Caco-2 (cell line): ENCODE measurements at regions not wholly inside any gene's neighbourhood (a gene's known extent, or its start where the extent isn't known, plus 50 kb on each side); places are given as distances from the start of the nearest gene placed in this dataset.

Source experiments
- BruUV-seq: library from RNA; stranded (reverse); fragments of 400-500 nt; replicated peaks from 2 replicates; lab custom pipeline; 2021; lab: Mats Ljungman, UMichigan
- CTCF ChIA-PET: fragments of 300-600 bp; sonication (Branson Sonifier 250); formaldehyde crosslinking; loops from one replicate; lab custom pipeline; 2022; ENCODE audit warnings: antibody characterized with exemption; lab: Charles Lee
- POLR2A ChIA-PET: fragments of 300-600 bp; sonication (Branson Sonifier 250); formaldehyde crosslinking; loops from one replicate; lab custom pipeline; 2022; ENCODE audit warnings: antibody characterized with exemption; lab: Charles Lee
- DNase-seq, 2 experiments: peaks; one replicate each; pipeline versions ENCODE4 v3.0.0 to v3.0.0-alpha.2; 2020 to 2022
- H3K27me3 ChIP-seq: replicated peaks from 2 replicates; pipeline ENCODE4 v1.6.0; 2011; ENCODE audit warnings: low read length; ENCODE audit not compliant: control insufficient read depth, insufficient read depth
- H3K36me3 ChIP-seq: 2 replicates; pipeline ENCODE4 v1.5.1; 2011; ENCODE audit warnings: low read length; ENCODE audit not compliant: control insufficient read depth, insufficient read depth
- H3K4me1 ChIP-seq: fragments of 250-450 bp; sonication (Bioruptor Pico); 2 replicates; pipeline ENCODE4 v1.5.1; 2020; ENCODE audit warnings: mild to moderate bottlenecking
- H3K4me3 ChIP-seq: 2 replicates; pipeline ENCODE4 v1.5.1; 2011; ENCODE audit warnings: low read depth, mild to moderate bottlenecking, control low read depth, low read length
- H3K9me3 ChIP-seq: fragments of 250-450 bp; sonication (Bioruptor Pico); 2 replicates; pipeline ENCODE4 v1.5.1; 2020; ENCODE audit warnings: mild to moderate bottlenecking, moderate library complexity
- H3K27ac Mint-ChIP-seq: one replicate; pipeline ENCODE4 v1.8.0; 2022; ENCODE audit warnings: mixed read lengths; ENCODE audit not compliant: unreplicated experiment
- H3K27me3 Mint-ChIP-seq: one replicate; pipeline ENCODE4 v1.8.0; 2022; ENCODE audit warnings: mixed read lengths; ENCODE audit not compliant: insufficient read depth, unreplicated experiment
- H3K36me3 Mint-ChIP-seq: one replicate; pipeline ENCODE4 v1.8.0; 2022; ENCODE audit warnings: mild to moderate bottlenecking, mixed read lengths; ENCODE audit not compliant: insufficient read depth, unreplicated experiment
- H3K4me1 Mint-ChIP-seq: one replicate; pipeline ENCODE4 v1.8.0; 2022; ENCODE audit warnings: low read depth, mixed read lengths; ENCODE audit not compliant: unreplicated experiment
- H3K4me3 Mint-ChIP-seq: one replicate; pipeline ENCODE4 v1.8.0; 2022; ENCODE audit warnings: mild to moderate bottlenecking, moderate library complexity, mixed read lengths; ENCODE audit not compliant: unreplicated experiment
- H3K9me3 Mint-ChIP-seq: one replicate; pipeline ENCODE4 v1.8.0; 2022; ENCODE audit warnings: mixed read lengths; ENCODE audit not compliant: unreplicated experiment
- intact Hi-C: fragments of 100-400 bp; cut with micrococcal nuclease; formaldehyde crosslinking; loops from one replicate; pipeline ENCODE4 v1.10.0; 2022; ENCODE audit not compliant: unreplicated experiment
- TF ChIP-seq, protein P1 (sequence below), 2 experiments: fragments of 200-600 bp in 1 of 2; IDR thresholded peaks; 1 replicate in 1 of 2; 2 replicates in 1 of 2; pipeline versions ENCODE4 v1.5.1 to v1.8.0; 2011 to 2022; ENCODE audit warnings: antibody characterized with exemption in 1 of 2, control low read depth in 1 of 2, inconsistent platforms in 1 of 2, low read depth in 1 of 2, low read length in 1 of 2, mild to moderate bottlenecking in 1 of 2, moderate library complexity in 1 of 2; ENCODE audit not compliant: insufficient read depth in 1 of 2, severe bottlenecking in 1 of 2, unreplicated experiment in 1 of 2

DNA sequence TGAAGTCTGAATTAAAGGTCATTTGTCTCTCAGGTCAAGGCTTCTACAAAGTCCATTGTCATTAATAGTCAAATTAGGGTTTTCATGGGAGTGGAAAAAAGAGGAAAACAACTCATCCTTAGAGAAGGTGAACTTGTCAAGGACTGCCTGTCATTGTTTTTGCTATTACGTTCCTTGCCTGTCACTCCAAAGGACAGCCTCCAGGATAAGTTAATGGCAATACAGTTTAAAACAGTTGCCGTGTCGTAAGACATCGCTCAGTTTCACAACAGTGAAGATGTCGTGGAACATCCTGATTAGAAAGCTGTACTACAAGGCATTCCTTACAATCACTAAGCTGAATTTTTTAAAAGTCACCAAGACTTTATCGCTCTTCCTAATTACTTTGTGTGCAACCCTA, 466.8 kb upstream of the SMIM31 start:
- ChIA-PET CTCF (no interaction called here), POLR2A (no interaction called here)
- BruUV-seq: no TSS peak
- H3K9me3 Mint-ChIP-seq: no peaks in the 10 kb centered on the region
- no peaks in the 10 kb centered on the region for H3K9me3 ChIP-seq
- no peaks in the 10 kb centered on the region for H3K27me3 ChIP-seq
- no peak overlapping the region for H3K27ac Mint-ChIP-seq
- DNase-seq: no peak
- TF ChIP-seq, protein P1, sequence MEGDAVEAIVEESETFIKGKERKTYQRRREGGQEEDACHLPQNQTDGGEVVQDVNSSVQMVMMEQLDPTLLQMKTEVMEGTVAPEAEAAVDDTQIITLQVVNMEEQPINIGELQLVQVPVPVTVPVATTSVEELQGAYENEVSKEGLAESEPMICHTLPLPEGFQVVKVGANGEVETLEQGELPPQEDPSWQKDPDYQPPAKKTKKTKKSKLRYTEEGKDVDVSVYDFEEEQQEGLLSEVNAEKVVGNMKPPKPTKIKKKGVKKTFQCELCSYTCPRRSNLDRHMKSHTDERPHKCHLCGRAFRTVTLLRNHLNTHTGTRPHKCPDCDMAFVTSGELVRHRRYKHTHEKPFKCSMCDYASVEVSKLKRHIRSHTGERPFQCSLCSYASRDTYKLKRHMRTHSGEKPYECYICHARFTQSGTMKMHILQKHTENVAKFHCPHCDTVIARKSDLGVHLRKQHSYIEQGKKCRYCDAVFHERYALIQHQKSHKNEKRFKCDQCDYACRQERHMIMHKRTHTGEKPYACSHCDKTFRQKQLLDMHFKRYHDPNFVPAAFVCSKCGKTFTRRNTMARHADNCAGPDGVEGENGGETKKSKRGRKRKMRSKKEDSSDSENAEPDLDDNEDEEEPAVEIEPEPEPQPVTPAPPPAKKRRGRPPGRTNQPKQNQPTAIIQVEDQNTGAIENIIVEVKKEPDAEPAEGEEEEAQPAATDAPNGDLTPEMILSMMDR (IDR thresholded peaks at IDR 0.05; ENCODE audit: insufficient read depth in 1 of 2, low read depth in 1 of 2, low read length in 1 of 2, severe bottlenecking in 1 of 2, unreplicated experiment in 1 of 2): no peak
- peaks cover 3% of the 10 kb centered on the region for H3K27me3 Mint-ChIP-seq
- H3K4me1 ChIP-seq: no peaks in the 10 kb centered on the region
- intact Hi-C loops: no loop called here
- no peaks in the 10 kb centered on the region for H3K36me3 Mint-ChIP-seq
- no peak overlapping the region for H3K4me3 ChIP-seq
- no peaks in the 10 kb centered on the region for H3K4me1 Mint-ChIP-seq
- no peak overlapping the region for H3K4me3 Mint-ChIP-seq
- H3K36me3 ChIP-seq: no peaks in the 10 kb centered on the region

DNA sequence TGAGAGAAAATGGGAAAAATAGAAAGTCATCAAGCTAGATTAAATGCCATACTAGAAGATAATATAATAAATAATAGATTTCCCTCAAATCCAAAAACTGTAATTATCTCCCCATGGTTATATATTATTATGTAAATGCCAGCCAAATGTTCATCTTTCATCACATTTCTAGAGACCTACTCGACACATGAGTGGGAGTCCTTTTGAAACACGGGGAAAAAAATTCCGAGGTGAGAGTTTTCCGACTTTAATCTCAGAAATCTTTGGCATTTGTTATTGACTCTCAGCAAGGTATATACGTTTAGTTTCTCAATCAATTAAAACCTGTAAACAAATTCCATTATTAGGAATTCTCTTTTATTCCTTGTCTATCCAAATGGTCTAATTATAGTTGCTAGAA, 465.4 kb upstream of the SMIM31 start:
- Histone ChIP-seq H3K27me3 (no peaks in the 10 kb centered on the region), H3K4me3 (no peak overlapping the region), H3K4me1 (no peaks in the 10 kb centered on the region), H3K9me3 (no peaks in the 10 kb centered on the region), H3K36me3 (no peaks in the 10 kb centered on the region)
- Mint-ChIP-seq H3K27me3 (peaks cover 3% of the 10 kb centered on the region), H3K36me3 (no peaks in the 10 kb centered on the region), H3K4me3 (no peak overlapping the region), H3K9me3 (no peaks in the 10 kb centered on the region), H3K4me1 (no peaks in the 10 kb centered on the region), H3K27ac (no peak overlapping the region)
- BruUV-seq: no TSS peak
- intact Hi-C loops: no loop called here
- POLR2A ChIA-PET: no interaction called here
- TF ChIP-seq, protein P1 (IDR thresholded peaks at IDR 0.05; ENCODE audit: insufficient read depth in 1 of 2, low read depth in 1 of 2, low read length in 1 of 2, severe bottlenecking in 1 of 2, unreplicated experiment in 1 of 2): no peak
- CTCF ChIA-PET: no interaction called here
- no peak for DNase-seq

DNA sequence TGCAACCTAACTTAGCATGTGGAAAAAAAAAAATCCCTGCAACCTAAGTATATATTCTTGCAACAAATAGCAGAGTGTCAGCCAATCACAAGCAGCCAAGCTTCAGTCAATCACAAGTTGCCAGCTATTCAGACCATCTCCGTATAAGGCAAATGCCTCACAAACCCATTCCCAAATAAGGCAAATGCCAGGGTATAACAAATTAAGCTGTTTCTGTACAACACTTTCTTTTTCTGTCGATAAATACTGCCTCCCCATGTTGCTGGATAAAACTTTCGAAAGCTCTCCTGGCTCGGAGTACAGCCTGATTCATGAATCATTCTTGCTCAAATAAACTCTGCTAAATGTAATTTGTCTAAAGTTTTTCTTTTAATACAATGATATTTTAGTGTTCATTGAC, 460.7 kb upstream of the SMIM31 start:
- Histone ChIP-seq H3K27me3 (no peaks in the 10 kb centered on the region; the same call in 1 of the 2 replicates), H3K4me1 (no peaks in the 10 kb centered on the region), H3K4me3 (no peak overlapping the region), H3K9me3 (no peaks in the 10 kb centered on the region), H3K36me3 (no peaks in the 10 kb centered on the region)
- Mint-ChIP-seq H3K9me3 (no peaks in the 10 kb centered on the region), H3K4me1 (no peaks in the 10 kb centered on the region), H3K4me3 (no peak overlapping the region), H3K27me3 (peaks cover 3% of the 10 kb centered on the region), H3K36me3 (no peaks in the 10 kb centered on the region), H3K27ac (no peak overlapping the region)
- ChIA-PET POLR2A (no interaction called here), CTCF (no interaction called here)
- TF ChIP-seq, protein P1 (IDR thresholded peaks at IDR 0.05; ENCODE audit: insufficient read depth in 1 of 2, low read depth in 1 of 2, low read length in 1 of 2, severe bottlenecking in 1 of 2, unreplicated experiment in 1 of 2): no peak
- intact Hi-C loops: no loop called here
- DNase-seq: no peak
- no TSS peak for BruUV-seq
